ENCODE measurements at regions not wholly inside any gene's neighbourhood (a gene's known extent, or its start where the extent isn't known, plus 50 kb on each side); places are given as distances from the start of the nearest gene placed in this dataset.

DNA sequence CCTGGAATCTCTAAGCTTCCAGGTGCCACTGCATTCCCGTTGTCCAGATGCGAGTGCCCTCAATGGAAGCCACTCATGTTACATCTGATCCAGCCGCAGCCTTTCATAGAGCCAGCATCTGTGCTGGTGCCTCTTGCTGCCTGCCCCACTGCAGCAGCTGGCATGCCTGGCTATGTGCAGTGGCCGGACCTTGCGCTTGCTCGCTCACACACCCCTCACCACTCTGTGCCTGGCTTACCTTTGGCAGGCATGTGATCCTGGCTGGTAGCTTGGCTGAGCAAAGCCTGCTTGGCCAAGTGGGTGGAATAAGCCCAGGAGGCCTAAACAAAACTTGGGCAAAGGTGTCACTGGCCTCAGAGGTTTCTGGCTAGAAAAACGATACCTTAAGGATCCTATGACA lies 59.5 kb upstream of the CDKN2AIP start:
- DNase-seq (ENCODE audit: low read depth, low spot score) (no peak), ATAC-seq (no peak), FAIRE-seq (no peak)
- no peaks in the 10 kb centered on the region for H3K36me3 ChIP-seq (ENCODE audit: control insufficient read depth in 2 of 2, insufficient read depth in 2 of 2, low read length in 1 of 2)
- BruUV-seq (replicated peaks) = no TSS peak
- WGBS (ENCODE audit: insufficient coverage, insufficient replicate concordance, low lambda C conversion rate, missing lambda C conversion rate) = 33% methylated on average over 7 of the region's 7 CpGs
- H3K4me2 ChIP-seq (ENCODE audit: control insufficient read depth, insufficient read depth) = no peak overlapping the region
- ChIA-PET RAD21 (ENCODE audit: unreplicated experiment) (no interaction called here), CTCF (no interaction called here), SMC1A (ENCODE audit: uncharacterized antibody, unreplicated experiment) (interaction anchor here (0.6 kb wide), 1 partner anchor 10 kb away, joined by 3 read pairs; no protein-coding TSS in a partner anchor), POLR2A (no interaction called here)
- no peaks in the 10 kb centered on the region for H4K20me1 ChIP-seq (ENCODE audit: control insufficient read depth, insufficient read depth)
- H3K27me3 ChIP-seq (replicated peaks in 1 of 2; ENCODE audit: control insufficient read depth in 2 of 2, insufficient read depth in 2 of 2, low read length in 1 of 2) = no peaks in the 10 kb centered on the region
- no peak overlapping the region for H2AFZ ChIP-seq (ENCODE audit: control insufficient read depth, low read depth, low read length)
- H3K79me2 ChIP-seq (ENCODE audit: control insufficient read depth, insufficient read depth, low read length) = no peaks in the 10 kb centered on the region
- no peak overlapping the region for H3K9ac ChIP-seq (ENCODE audit: control insufficient read depth, insufficient read depth, low read length)
- no peak overlapping the region for H3K4me3 ChIP-seq
- no peaks in the 10 kb centered on the region for H3K4me1 ChIP-seq (ENCODE audit: control insufficient read depth, insufficient read depth, low read length)
- in situ Hi-C loops (cut with MboI) (no loop called here), intact Hi-C loops (cut with micrococcal nuclease; ENCODE audit: unreplicated experiment) (no loop called here)
- no peak overlapping the region for H3K27ac ChIP-seq (ENCODE audit: control insufficient read depth, insufficient read depth)
- TF ChIP-seq ESRRA (IDR thresholded peaks at IDR 0.05; ENCODE audit: low read length) (no peak), BCL11A (IDR thresholded peaks at IDR 0.05; ENCODE audit: low read depth, low read length) (no peak), ZNF207 (IDR thresholded peaks at IDR 0.05; ENCODE audit: borderline replicate concordance) (no peak), CHD1 (IDR thresholded peaks at IDR 0.05; ENCODE audit: low read depth, low read length) (no peak), PAX8 (IDR thresholded peaks at IDR 0.05) (no peak), SPI1 (IDR thresholded peaks at IDR 0.05; ENCODE audit: borderline replicate concordance, insufficient read depth, low read depth, low read length) (no peak)
- no peaks in the 10 kb centered on the region; the same call in 2 of the 3 replicates for H3K9me3 ChIP-seq (replicated peaks; ENCODE audit: control insufficient read depth, insufficient read depth, low read length)

DNA sequence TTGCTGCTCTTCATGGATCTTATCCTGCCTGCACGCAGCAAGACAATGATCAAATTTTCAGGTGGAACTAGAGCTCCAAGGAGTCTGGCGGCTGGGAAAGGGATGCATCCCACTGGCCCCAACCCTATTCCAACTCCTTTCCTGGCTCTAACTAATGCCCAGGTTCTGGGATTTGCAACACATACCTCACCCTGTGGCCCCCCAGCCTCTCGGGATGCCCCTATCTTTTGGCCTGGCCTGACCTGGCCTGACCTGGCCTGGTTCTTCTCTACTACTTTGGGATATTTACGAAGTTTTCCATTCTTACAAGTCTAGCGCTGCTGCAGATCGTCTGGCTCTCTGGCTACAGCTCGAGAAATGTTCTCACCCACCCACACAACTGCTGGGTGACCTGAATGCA lies 56.4 kb upstream of the CDKN2AIP start:
- no peaks in the 10 kb centered on the region; the same call in 2 of the 3 replicates for H3K9me3 ChIP-seq (replicated peaks; ENCODE audit: control insufficient read depth, insufficient read depth, low read length)
- no peaks in the 10 kb centered on the region for H4K20me1 ChIP-seq (ENCODE audit: control insufficient read depth, insufficient read depth)
- ChIA-PET POLR2A (no interaction called here), SMC1A (ENCODE audit: uncharacterized antibody, unreplicated experiment) (no interaction called here), CTCF (interaction anchor here (0.6 kb wide), 1 partner anchor 713 kb away, joined by 3 read pairs; no protein-coding TSS in a partner anchor), RAD21 (ENCODE audit: unreplicated experiment) (no interaction called here)
- intact Hi-C loops (cut with micrococcal nuclease; ENCODE audit: unreplicated experiment) (no loop called here), in situ Hi-C loops (cut with MboI) (no loop called here)
- ATAC-seq = no peak
- H3K27ac ChIP-seq (ENCODE audit: control insufficient read depth, insufficient read depth) = no peak overlapping the region
- H3K79me2 ChIP-seq (ENCODE audit: control insufficient read depth, insufficient read depth, low read length) = no peaks in the 10 kb centered on the region
- no TSS peak for BruUV-seq (replicated peaks)
- DNase-seq (ENCODE audit: low read depth, low spot score) = no peak
- no peak overlapping the region for H3K4me2 ChIP-seq (ENCODE audit: control insufficient read depth, insufficient read depth)
- no peaks in the 10 kb centered on the region for H3K36me3 ChIP-seq (ENCODE audit: control insufficient read depth in 2 of 2, insufficient read depth in 2 of 2, low read length in 1 of 2)
- no peak overlapping the region for H3K9ac ChIP-seq (ENCODE audit: control insufficient read depth, insufficient read depth, low read length)
- 39% methylated on average over 7 of the region's 7 CpGs for WGBS (ENCODE audit: insufficient coverage, insufficient replicate concordance, low lambda C conversion rate, missing lambda C conversion rate)
- H2AFZ ChIP-seq (ENCODE audit: control insufficient read depth, low read depth, low read length) = no peak overlapping the region
- no peaks in the 10 kb centered on the region for H3K4me1 ChIP-seq (ENCODE audit: control insufficient read depth, insufficient read depth, low read length)
- no peak overlapping the region for H3K4me3 ChIP-seq
- FAIRE-seq = no peak
- no peaks in the 10 kb centered on the region for H3K27me3 ChIP-seq (replicated peaks in 1 of 2; ENCODE audit: control insufficient read depth in 2 of 2, insufficient read depth in 2 of 2, low read length in 1 of 2)
- no peak for TF ChIP-seq CREB1 (IDR thresholded peaks at IDR 0.05; ENCODE audit: low read depth)
- TF ChIP-seq CHD4 (IDR thresholded peaks at IDR 0.05) = no peak
- no peak for TF ChIP-seq HDGF (IDR thresholded peaks at IDR 0.05)
- TF ChIP-seq RELA (IDR thresholded peaks at IDR 0.05; ENCODE audit: borderline replicate concordance, partially characterized antibody) = no peak
- TF ChIP-seq, protein P1, sequence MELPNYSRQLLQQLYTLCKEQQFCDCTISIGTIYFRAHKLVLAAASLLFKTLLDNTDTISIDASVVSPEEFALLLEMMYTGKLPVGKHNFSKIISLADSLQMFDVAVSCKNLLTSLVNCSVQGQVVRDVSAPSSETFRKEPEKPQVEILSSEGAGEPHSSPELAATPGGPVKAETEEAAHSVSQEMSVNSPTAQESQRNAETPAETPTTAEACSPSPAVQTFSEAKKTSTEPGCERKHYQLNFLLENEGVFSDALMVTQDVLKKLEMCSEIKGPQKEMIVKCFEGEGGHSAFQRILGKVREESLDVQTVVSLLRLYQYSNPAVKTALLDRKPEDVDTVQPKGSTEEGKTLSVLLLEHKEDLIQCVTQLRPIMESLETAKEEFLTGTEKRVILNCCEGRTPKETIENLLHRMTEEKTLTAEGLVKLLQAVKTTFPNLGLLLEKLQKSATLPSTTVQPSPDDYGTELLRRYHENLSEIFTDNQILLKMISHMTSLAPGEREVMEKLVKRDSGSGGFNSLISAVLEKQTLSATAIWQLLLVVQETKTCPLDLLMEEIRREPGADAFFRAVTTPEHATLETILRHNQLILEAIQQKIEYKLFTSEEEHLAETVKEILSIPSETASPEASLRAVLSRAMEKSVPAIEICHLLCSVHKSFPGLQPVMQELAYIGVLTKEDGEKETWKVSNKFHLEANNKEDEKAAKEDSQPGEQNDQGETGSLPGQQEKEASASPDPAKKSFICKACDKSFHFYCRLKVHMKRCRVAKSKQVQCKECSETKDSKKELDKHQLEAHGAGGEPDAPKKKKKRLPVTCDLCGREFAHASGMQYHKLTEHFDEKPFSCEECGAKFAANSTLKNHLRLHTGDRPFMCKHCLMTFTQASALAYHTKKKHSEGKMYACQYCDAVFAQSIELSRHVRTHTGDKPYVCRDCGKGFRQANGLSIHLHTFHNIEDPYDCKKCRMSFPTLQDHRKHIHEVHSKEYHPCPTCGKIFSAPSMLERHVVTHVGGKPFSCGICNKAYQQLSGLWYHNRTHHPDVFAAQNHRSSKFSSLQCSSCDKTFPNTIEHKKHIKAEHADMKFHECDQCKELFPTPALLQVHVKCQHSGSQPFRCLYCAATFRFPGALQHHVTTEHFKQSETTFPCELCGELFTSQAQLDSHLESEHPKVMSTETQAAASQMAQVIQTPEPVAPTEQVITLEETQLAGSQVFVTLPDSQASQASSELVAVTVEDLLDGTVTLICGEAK (IDR thresholded peaks at IDR 0.05; ENCODE audit: borderline replicate concordance) = no peak
- no peak for TF ChIP-seq MYB (IDR thresholded peaks at IDR 0.05; ENCODE audit: borderline replicate concordance, low read depth, low read length)
- TF ChIP-seq IKZF1 (conservative IDR thresholded peaks at IDR 0.05) = no peak
- TF ChIP-seq STAT3 (IDR thresholded peaks at IDR 0.05; ENCODE audit: low read depth, low read length) = no peak
- TF ChIP-seq, protein P2, sequence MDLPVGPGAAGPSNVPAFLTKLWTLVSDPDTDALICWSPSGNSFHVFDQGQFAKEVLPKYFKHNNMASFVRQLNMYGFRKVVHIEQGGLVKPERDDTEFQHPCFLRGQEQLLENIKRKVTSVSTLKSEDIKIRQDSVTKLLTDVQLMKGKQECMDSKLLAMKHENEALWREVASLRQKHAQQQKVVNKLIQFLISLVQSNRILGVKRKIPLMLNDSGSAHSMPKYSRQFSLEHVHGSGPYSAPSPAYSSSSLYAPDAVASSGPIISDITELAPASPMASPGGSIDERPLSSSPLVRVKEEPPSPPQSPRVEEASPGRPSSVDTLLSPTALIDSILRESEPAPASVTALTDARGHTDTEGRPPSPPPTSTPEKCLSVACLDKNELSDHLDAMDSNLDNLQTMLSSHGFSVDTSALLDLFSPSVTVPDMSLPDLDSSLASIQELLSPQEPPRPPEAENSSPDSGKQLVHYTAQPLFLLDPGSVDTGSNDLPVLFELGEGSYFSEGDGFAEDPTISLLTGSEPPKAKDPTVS (IDR thresholded peaks at IDR 0.05; ENCODE audit: low read depth, low read length) = no peak
- TF ChIP-seq JUNB (IDR thresholded peaks at IDR 0.05) = no peak

Data from GM12878 (cell line).